Prostate gland (tissue), 2 donors: ENCODE measurements at regions not wholly inside any gene's neighbourhood (a gene's known extent, or its start where the extent isn't known, plus 50 kb on each side); places are given as distances from the start of the nearest gene placed in this dataset.

Experiments
- CTCF ChIP-seq, 4 experiments: fragments of 200-600 bp in 2 of 4; fragments of 450-650 bp in 2 of 4; sonication (generic) in 2 of 4; IDR thresholded peaks; 1 replicate in 3 of 4; 2 replicates in 1 of 4; pipeline ENCODE4 v1.5.1; 2016 to 2019; ENCODE audit warnings: antibody characterized with exemption in 4 of 4, mild to moderate bottlenecking in 2 of 4, moderate library complexity in 2 of 4
- POLR2AphosphoS5 ChIP-seq: sonication (generic); formaldehyde crosslinking; IDR thresholded peaks from one replicate; pipeline ENCODE4 v1.6.1; 2017; ENCODE audit warnings: antibody characterized with exemption

- TF ChIP-seq CTCF (IDR thresholded peaks at IDR 0.05), result no peak
- no peak for TF ChIP-seq POLR2AphosphoS5
Observed at GRCh38 chr7:1289666-1290025, 57.0 kb downstream of the UNCX start.
